ENCODE measurements at regions not wholly inside any gene's neighbourhood (a gene's known extent, or its start where the extent isn't known, plus 50 kb on each side); places are given as distances from the start of the nearest gene placed in this dataset.
A peak's percentile ranks its signal among the peaks of the same experiment; 100 is the strongest.

GRCh38 chr7:52936750-52937149 lies 98.7 kb upstream of the POM121L12 start:
- H3K4me1 Mint-ChIP-seq = peaks cover 2% of the 10 kb centered on the region
- TF ChIP-seq EZH2 (IDR thresholded peaks at IDR 0.05) (no peak), EZH2phosphoT487 (IDR thresholded peaks at IDR 0.05) (no peak), CTCF (IDR thresholded peaks at IDR 0.05) (no peak)
- Histone ChIP-seq H3K4me3 (no peak overlapping the region), H3K27ac (no peak overlapping the region), H3F3A (ENCODE audit: low read depth) (no peaks in the 10 kb centered on the region), H3K9me3 (ENCODE audit: low read depth) (no peaks in the 10 kb centered on the region), H3K27me3 (no peaks in the 10 kb centered on the region), H3K4me2 (no peak overlapping the region), H3K79me2 (ENCODE audit: low read depth) (no peaks in the 10 kb centered on the region), H2AFZ (replicated peaks) (no peak overlapping the region), H3K9ac (no peak overlapping the region), H3K4me1 (no peaks in the 10 kb centered on the region), H3K36me3 (no peaks in the 10 kb centered on the region), H4K20me1 (ENCODE audit: low read depth) (no peaks in the 10 kb centered on the region)
- H3K27me3 Mint-ChIP-seq (ENCODE audit: insufficient read depth, low read depth) = peaks cover 2% of the 10 kb centered on the region
- H3K9me3 Mint-ChIP-seq = peaks cover 9% of the 10 kb centered on the region
- no peaks in the 10 kb centered on the region for H3K36me3 Mint-ChIP-seq
- no peak for DNase-seq (ENCODE audit: low spot score)
- no peak overlapping the region for H3K4me3 Mint-ChIP-seq
- no peak overlapping the region for H3K27ac Mint-ChIP-seq

- Mint-ChIP-seq H3K9me3 (peaks cover 6% of the 10 kb centered on the region), H3K27ac (no peak overlapping the region), H3K27me3 (ENCODE audit: insufficient read depth, low read depth) (no peaks in the 10 kb centered on the region), H3K4me1 (no peaks in the 10 kb centered on the region), H3K4me3 (no peak overlapping the region), H3K36me3 (no peaks in the 10 kb centered on the region)
- no peaks in the 10 kb centered on the region for H3K9me3 ChIP-seq (ENCODE audit: low read depth)
- no peak overlapping the region for H3K9ac ChIP-seq
- no peaks in the 10 kb centered on the region for H3K79me2 ChIP-seq (ENCODE audit: low read depth)
- no peaks in the 10 kb centered on the region for H3K27me3 ChIP-seq
- no peaks in the 10 kb centered on the region for H4K20me1 ChIP-seq (ENCODE audit: low read depth)
- H2AFZ ChIP-seq (replicated peaks) = no peak overlapping the region
- H3K36me3 ChIP-seq = no peaks in the 10 kb centered on the region
- H3F3A ChIP-seq (ENCODE audit: low read depth) = no peaks in the 10 kb centered on the region
- H3K4me2 ChIP-seq = no peak overlapping the region
- H3K4me1 ChIP-seq = no peaks in the 10 kb centered on the region
- no peak for DNase-seq (ENCODE audit: low spot score)
- TF ChIP-seq EZH2 (IDR thresholded peaks at IDR 0.05) (no peak), CTCF (IDR thresholded peaks at IDR 0.05) (no peak), EZH2phosphoT487 (IDR thresholded peaks at IDR 0.05) (no peak)
- H3K27ac ChIP-seq = no peak overlapping the region
- H3K4me3 ChIP-seq = no peak overlapping the region
Observed at GRCh38 chr7:52928591-52928990, 106.8 kb upstream of the POM121L12 start.

- H3K4me1 Mint-ChIP-seq = peaks cover 2% of the 10 kb centered on the region
- Histone ChIP-seq H3F3A (ENCODE audit: low read depth) (no peaks in the 10 kb centered on the region), H3K36me3 (no peaks in the 10 kb centered on the region), H3K27ac (no peak overlapping the region), H3K4me1 (no peaks in the 10 kb centered on the region), H3K9ac (no peak overlapping the region), H3K4me3 (no peak overlapping the region), H4K20me1 (ENCODE audit: low read depth) (no peaks in the 10 kb centered on the region), H3K9me3 (ENCODE audit: low read depth) (no peaks in the 10 kb centered on the region), H3K79me2 (ENCODE audit: low read depth) (no peaks in the 10 kb centered on the region), H3K4me2 (no peak overlapping the region), H3K27me3 (no peaks in the 10 kb centered on the region), H2AFZ (replicated peaks) (no peak overlapping the region)
- no peaks in the 10 kb centered on the region for H3K9me3 Mint-ChIP-seq
- no peak overlapping the region for H3K27ac Mint-ChIP-seq
- no peaks in the 10 kb centered on the region for H3K27me3 Mint-ChIP-seq (ENCODE audit: insufficient read depth, low read depth)
- TF ChIP-seq CTCF (IDR thresholded peaks at IDR 0.05) = peak; percentile 25
- no peak for TF ChIP-seq EZH2phosphoT487 (IDR thresholded peaks at IDR 0.05)
- no peak overlapping the region for H3K4me3 Mint-ChIP-seq
- DNase-seq (ENCODE audit: low spot score) = peak; percentile 11
- H3K36me3 Mint-ChIP-seq = no peaks in the 10 kb centered on the region
Observed at GRCh38 chr7:52925332-52925731, 110.1 kb upstream of the POM121L12 start.

GRCh38 chr7:52920977-52921376 lies 114.5 kb upstream of the POM121L12 start:
- no peaks in the 10 kb centered on the region for H3K79me2 ChIP-seq (ENCODE audit: low read depth)
- H3K27ac ChIP-seq = no peak overlapping the region
- Mint-ChIP-seq H3K36me3 (no peaks in the 10 kb centered on the region), H3K4me1 (peaks cover 2% of the 10 kb centered on the region), H3K27me3 (ENCODE audit: insufficient read depth, low read depth) (no peaks in the 10 kb centered on the region), H3K9me3 (no peaks in the 10 kb centered on the region), H3K27ac (peak overlapping the region; percentile 51), H3K4me3 (no peak overlapping the region)
- DNase-seq (ENCODE audit: low spot score) = no peak
- no peaks in the 10 kb centered on the region for H3K27me3 ChIP-seq
- H4K20me1 ChIP-seq (ENCODE audit: low read depth) = no peaks in the 10 kb centered on the region
- H2AFZ ChIP-seq (replicated peaks) = no peak overlapping the region
- no peaks in the 10 kb centered on the region for H3F3A ChIP-seq (ENCODE audit: low read depth)
- H3K9me3 ChIP-seq (ENCODE audit: low read depth) = no peaks in the 10 kb centered on the region
- no peak for TF ChIP-seq CTCF (IDR thresholded peaks at IDR 0.05)
- no peak for TF ChIP-seq EZH2 (IDR thresholded peaks at IDR 0.05)
- TF ChIP-seq EZH2phosphoT487 (IDR thresholded peaks at IDR 0.05) = no peak
- H3K36me3 ChIP-seq = no peaks in the 10 kb centered on the region
- peaks cover 13% of the 10 kb centered on the region for H3K4me1 ChIP-seq
- no peak overlapping the region for H3K4me2 ChIP-seq
- H3K9ac ChIP-seq = no peak overlapping the region
- no peak overlapping the region for H3K4me3 ChIP-seq

Measured in neural progenitor cell (in vitro differentiated cells).